WERI-Rb-1 (cell line): ENCODE measurements at regions not wholly inside any gene's neighbourhood (a gene's known extent, or its start where the extent isn't known, plus 50 kb on each side); places are given as distances from the start of the nearest gene placed in this dataset.

ENCODE experiments used
- DNase-seq: peaks from one replicate; pipeline ENCODE4 v3.0.0-alpha.2; 2020
- H3K27ac ChIP-seq: fragments of 250-450 bp; sonication (Bioruptor Pico); 2 replicates; pipeline ENCODE4 v1.5.1; 2020; ENCODE audit warnings: mild to moderate bottlenecking, moderate library complexity
- H3K27me3 ChIP-seq: fragments of 250-450 bp; sonication (Bioruptor Pico); 2 replicates; pipeline ENCODE4 v1.5.1; 2021; ENCODE audit warnings: mild to moderate bottlenecking, low read depth, moderate library complexity; ENCODE audit not compliant: insufficient read depth, severe bottlenecking
- H3K36me3 ChIP-seq: fragments of 250-450 bp; sonication (Bioruptor Pico); 2 replicates; pipeline ENCODE4 v1.5.1; 2020; ENCODE audit warnings: mild to moderate bottlenecking, moderate library complexity
- H3K4me3 ChIP-seq: 2 replicates; pipeline ENCODE4 v1.5.1; 2011; ENCODE audit warnings: low read depth, mild to moderate bottlenecking, control low read depth, low read length
- H3K9me3 ChIP-seq: fragments of 250-450 bp; sonication (Bioruptor Pico); 2 replicates; pipeline ENCODE4 v1.5.1; 2021; ENCODE audit warnings: mild to moderate bottlenecking, moderate library complexity; ENCODE audit not compliant: severe bottlenecking
- CTCF ChIP-seq: IDR thresholded peaks from 2 replicates; pipeline ENCODE4 v1.5.1; 2011; ENCODE audit warnings: low read depth, mild to moderate bottlenecking, control low read depth, inconsistent platforms, low read length

GRCh38 chr4:123127218-123127617 lies 204.8 kb upstream of the NUDT6 start:
- H3K27ac ChIP-seq, result no peak overlapping the region

GRCh38 chr4:123127875-123128274 lies 205.5 kb upstream of the NUDT6 start:
- no peak overlapping the region for H3K27ac ChIP-seq

More at GRCh38 chr4:123127218-123127617, 204.8 kb upstream of the NUDT6 start:
- no peak overlapping the region for H3K4me3 ChIP-seq
- H3K9me3 ChIP-seq, result no peaks in the 10 kb centered on the region
- no peaks in the 10 kb centered on the region for H3K27me3 ChIP-seq
- TF ChIP-seq CTCF, result no peak
- no peaks in the 10 kb centered on the region for H3K36me3 ChIP-seq
- no peak for DNase-seq

GRCh38 chr4:123133397-123134050 lies 211.1 kb upstream of the NUDT6 start:
- H3K27me3 ChIP-seq, result no peaks in the 10 kb centered on the region
- H3K36me3 ChIP-seq, result no peaks in the 10 kb centered on the region
- no peak overlapping the region for H3K4me3 ChIP-seq
- H3K9me3 ChIP-seq, result no peaks in the 10 kb centered on the region
- TF ChIP-seq CTCF, result no peak
- DNase-seq, result no peak
- H3K27ac ChIP-seq, result no peak overlapping the region

More at GRCh38 chr4:123127875-123128274, 205.5 kb upstream of the NUDT6 start:
- no peak for TF ChIP-seq CTCF
- no peaks in the 10 kb centered on the region for H3K27me3 ChIP-seq
- no peak overlapping the region for H3K4me3 ChIP-seq
- no peaks in the 10 kb centered on the region for H3K36me3 ChIP-seq
- no peaks in the 10 kb centered on the region for H3K9me3 ChIP-seq
- no peak for DNase-seq

GRCh38 chr4:123144616-123145015 lies 222.2 kb upstream of the NUDT6 start:
- H3K36me3 ChIP-seq, result no peaks in the 10 kb centered on the region
- no peak for DNase-seq
- H3K9me3 ChIP-seq, result no peaks in the 10 kb centered on the region
- H3K27me3 ChIP-seq, result no peaks in the 10 kb centered on the region
- H3K27ac ChIP-seq, result no peak overlapping the region
- TF ChIP-seq CTCF, result no peak
- no peak overlapping the region for H3K4me3 ChIP-seq

GRCh38 chr4:123158576-123158975 lies 236.2 kb upstream of the NUDT6 start:
- Histone ChIP-seq H3K4me3 (no peak overlapping the region), H3K27me3 (no peaks in the 10 kb centered on the region), H3K36me3 (no peaks in the 10 kb centered on the region), H3K27ac (no peak overlapping the region), H3K9me3 (no peaks in the 10 kb centered on the region)
- TF ChIP-seq CTCF, result no peak
- no peak for DNase-seq

GRCh38 chr4:123159479-123159878 lies 237.1 kb upstream of the NUDT6 start:
- Histone ChIP-seq H3K27me3 (no peaks in the 10 kb centered on the region), H3K36me3 (no peaks in the 10 kb centered on the region), H3K9me3 (no peaks in the 10 kb centered on the region), H3K27ac (no peak overlapping the region), H3K4me3 (no peak overlapping the region)
- no peak for DNase-seq
- no peak for TF ChIP-seq CTCF
